Upper lobe of left lung (tissue), 6 donors: ENCODE measurements at regions not wholly inside any gene's neighbourhood (a gene's known extent, or its start where the extent isn't known, plus 50 kb on each side); places are given as distances from the start of the nearest gene placed in this dataset.

Source experiments
- ATAC-seq, 2 donors: fragments of 200-7000 bp; cut with Tn5 transposase; one replicate each; pipeline ENCODE4 v1.9.1; 2022; ENCODE audit warnings: mild to moderate bottlenecking in 2 of 2, moderate library complexity in 2 of 2; ENCODE audit not compliant: low FRiP score in 2 of 2
- DNase-seq, 2 donors: peaks; one replicate each; pipeline ENCODE4 v3.0.0-alpha.2; 2019 to 2020
- H3K27ac ChIP-seq, 4 donors: fragments of 200-600 bp; sonication (generic); one replicate each; pipeline ENCODE4 v1.5.1; 2016 to 2019
- H3K27me3 ChIP-seq, 4 donors: fragments of 200-600 bp; sonication (generic); one replicate each; pipeline ENCODE4 v1.5.1; 2017 to 2019
- H3K36me3 ChIP-seq, 4 donors: fragments of 200-600 bp; sonication (generic); one replicate each; pipeline ENCODE4 v1.5.1; 2016 to 2019
- H3K4me1 ChIP-seq, 4 donors: fragments of 200-600 bp; sonication (generic); one replicate each; pipeline ENCODE4 v1.5.1; 2018 to 2019
- H3K4me3 ChIP-seq, 4 donors: fragments of 200-600 bp; sonication (generic); one replicate each; pipeline ENCODE4 v1.5.1; 2017 to 2019; ENCODE audit warnings: mild to moderate bottlenecking in 2 of 4, moderate library complexity in 1 of 4
- H3K9me3 ChIP-seq, 4 donors: fragments of 200-600 bp; sonication (generic); one replicate each; pipeline ENCODE4 v1.5.1; 2018 to 2019
- EP300 ChIP-seq, 4 donors: sonication (generic); formaldehyde crosslinking; IDR thresholded peaks; one replicate each; pipeline ENCODE4 v1.5.1; 2017; ENCODE audit warnings: antibody characterized with exemption in 4 of 4, control low read depth in 2 of 4
- POLR2A ChIP-seq, 4 donors: fragments of 450-650 bp; IDR thresholded peaks; one replicate each; pipeline ENCODE4 v1.5.1; 2016 to 2017; ENCODE audit warnings: antibody characterized with exemption in 4 of 4, mild to moderate bottlenecking in 2 of 4
- POLR2AphosphoS5 ChIP-seq, 2 donors: sonication (generic); formaldehyde crosslinking; IDR thresholded peaks; one replicate each; pipeline ENCODE4 v1.5.1; 2017; ENCODE audit warnings: antibody characterized with exemption in 2 of 2
- WGBS, 2 donors: methylation state at CpG; one replicate each; pipeline ENCODE4 v1.1.5; 2017 to 2018; 5-methylcytosine and 5-hydroxymethylcytosine counted together
- TF ChIP-seq, protein P1 (sequence below), 6 experiments: fragments of 450-650 bp in 4 of 6; fragments of 200-600 bp in 2 of 6; sonication (generic) in 2 of 6; IDR thresholded peaks; one replicate each; pipeline ENCODE4 v1.5.1; 2016 to 2019; ENCODE audit warnings: antibody characterized with exemption in 6 of 6
- donor health status: DM: no; HTN: no; CAD: no; lungs with moderate emphysema.
- donor health status: DM: no; HTN: yes; CAD: no; lungs with severe emphysema.

DNA sequence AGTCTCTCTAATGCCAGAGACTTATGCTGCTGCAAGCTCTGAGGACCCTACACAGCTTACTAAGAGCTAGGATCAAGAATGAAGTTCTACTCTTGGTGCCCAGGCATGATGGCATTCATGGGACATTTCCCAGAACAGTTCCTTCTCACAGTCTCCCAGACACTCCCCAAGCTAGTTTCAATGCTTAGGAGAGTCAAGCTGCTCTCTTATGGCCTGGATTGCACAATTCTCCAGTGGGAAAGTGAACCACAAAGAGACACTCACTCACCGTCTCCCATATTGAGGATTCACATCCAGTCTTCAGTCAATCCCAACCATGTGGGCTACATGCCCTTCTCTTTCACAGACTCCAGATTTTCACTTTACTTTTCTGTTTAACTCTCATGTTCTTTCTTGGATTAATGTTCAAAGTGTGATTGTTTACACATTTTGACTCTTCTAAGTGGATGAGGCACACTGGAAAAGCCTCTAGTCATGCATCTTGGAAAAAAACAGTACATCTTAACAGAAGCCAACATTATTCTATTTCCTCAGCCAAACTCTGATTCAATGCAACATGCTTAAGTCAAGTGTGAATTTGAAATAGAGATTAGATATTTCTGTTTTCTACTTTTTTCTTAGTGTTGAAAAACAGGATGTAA is 447.8 kb upstream of the BTBD3 start:
- DNase-seq (no peak), ATAC-seq (peak in 1 of 2 donors; percentile 32)
- no peak overlapping the region for H3K27ac ChIP-seq
- TF ChIP-seq POLR2A (IDR thresholded peaks at IDR 0.05) (no peak), POLR2AphosphoS5 (IDR thresholded peaks at IDR 0.05) (no peak), EP300 (IDR thresholded peaks at IDR 0.05) (no peak)
- TF ChIP-seq, protein P1, sequence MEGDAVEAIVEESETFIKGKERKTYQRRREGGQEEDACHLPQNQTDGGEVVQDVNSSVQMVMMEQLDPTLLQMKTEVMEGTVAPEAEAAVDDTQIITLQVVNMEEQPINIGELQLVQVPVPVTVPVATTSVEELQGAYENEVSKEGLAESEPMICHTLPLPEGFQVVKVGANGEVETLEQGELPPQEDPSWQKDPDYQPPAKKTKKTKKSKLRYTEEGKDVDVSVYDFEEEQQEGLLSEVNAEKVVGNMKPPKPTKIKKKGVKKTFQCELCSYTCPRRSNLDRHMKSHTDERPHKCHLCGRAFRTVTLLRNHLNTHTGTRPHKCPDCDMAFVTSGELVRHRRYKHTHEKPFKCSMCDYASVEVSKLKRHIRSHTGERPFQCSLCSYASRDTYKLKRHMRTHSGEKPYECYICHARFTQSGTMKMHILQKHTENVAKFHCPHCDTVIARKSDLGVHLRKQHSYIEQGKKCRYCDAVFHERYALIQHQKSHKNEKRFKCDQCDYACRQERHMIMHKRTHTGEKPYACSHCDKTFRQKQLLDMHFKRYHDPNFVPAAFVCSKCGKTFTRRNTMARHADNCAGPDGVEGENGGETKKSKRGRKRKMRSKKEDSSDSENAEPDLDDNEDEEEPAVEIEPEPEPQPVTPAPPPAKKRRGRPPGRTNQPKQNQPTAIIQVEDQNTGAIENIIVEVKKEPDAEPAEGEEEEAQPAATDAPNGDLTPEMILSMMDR (IDR thresholded peaks at IDR 0.05), result no peak
- H3K36me3 ChIP-seq, result no peaks in the 10 kb centered on the region
- no peaks in the 10 kb centered on the region for H3K9me3 ChIP-seq
- 59 to 79% methylated on average over 1 of the region's 1 CpG for WGBS, 2 donors
- H3K4me3 ChIP-seq, result no peak overlapping the region
- no peaks in the 10 kb centered on the region for H3K27me3 ChIP-seq
- no peaks in the 10 kb centered on the region for H3K4me1 ChIP-seq

DNA sequence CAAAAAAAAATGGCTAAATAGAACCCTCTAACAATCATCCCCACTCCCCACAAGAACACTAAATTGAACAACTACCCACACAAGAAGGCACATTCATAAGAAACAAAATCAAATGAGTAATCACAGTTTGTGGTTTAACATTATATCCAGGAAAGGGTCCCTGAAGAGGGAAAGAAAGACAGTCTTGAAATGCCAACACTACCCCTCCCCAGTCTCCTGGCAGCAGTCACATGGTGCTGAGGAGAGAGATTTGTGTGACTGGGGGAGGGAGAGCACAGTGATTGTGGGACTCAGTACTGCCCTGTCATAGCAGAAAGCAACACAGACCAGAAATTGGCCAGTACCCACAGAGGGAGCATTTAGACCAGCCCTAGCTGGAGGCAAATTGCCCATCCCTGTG is 443.7 kb upstream of the BTBD3 start:
- no peak for TF ChIP-seq POLR2AphosphoS5 (IDR thresholded peaks at IDR 0.05)
- TF ChIP-seq EP300 (IDR thresholded peaks at IDR 0.05), result no peak
- TF ChIP-seq POLR2A (IDR thresholded peaks at IDR 0.05), result no peak
- TF ChIP-seq, protein P1 (IDR thresholded peaks at IDR 0.05), result no peak
- Histone ChIP-seq H3K27me3 (no peaks in the 10 kb centered on the region), H3K36me3 (no peaks in the 10 kb centered on the region), H3K27ac (no peak overlapping the region), H3K4me3 (no peak overlapping the region), H3K4me1 (no peaks in the 10 kb centered on the region), H3K9me3 (no peaks in the 10 kb centered on the region)
- no peak for ATAC-seq
- DNase-seq, result no peak

DNA sequence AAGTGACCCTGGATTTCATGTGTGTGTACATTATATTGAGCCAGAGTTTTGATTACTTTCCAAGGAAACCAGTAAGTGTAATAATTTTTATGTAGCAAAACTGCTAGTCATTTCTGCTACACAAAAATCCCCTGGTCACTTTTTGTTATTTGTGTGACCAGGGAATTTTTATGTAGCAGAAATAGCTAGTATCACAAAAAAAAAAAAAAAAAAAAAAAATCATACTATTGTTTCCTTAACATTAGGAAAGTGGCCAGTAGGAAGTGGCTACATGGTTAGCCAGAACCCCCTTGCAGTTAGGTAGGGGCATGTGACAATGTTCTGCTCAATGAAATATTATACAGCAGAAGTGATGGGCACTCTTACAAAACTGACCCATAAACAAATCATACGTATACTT is 434.0 kb upstream of the BTBD3 start:
- no peaks in the 10 kb centered on the region for H3K9me3 ChIP-seq
- no peaks in the 10 kb centered on the region for H3K27me3 ChIP-seq
- WGBS, 2 donors, result 66 to 95% methylated on average over 1 of the region's 1 CpG
- TF ChIP-seq EP300 (IDR thresholded peaks at IDR 0.05), result no peak
- ATAC-seq (no peak), DNase-seq (no peak)
- H3K27ac ChIP-seq, result no peak overlapping the region
- H3K4me1 ChIP-seq, result no peaks in the 10 kb centered on the region
- no peak overlapping the region for H3K4me3 ChIP-seq
- H3K36me3 ChIP-seq, result no peaks in the 10 kb centered on the region

DNA sequence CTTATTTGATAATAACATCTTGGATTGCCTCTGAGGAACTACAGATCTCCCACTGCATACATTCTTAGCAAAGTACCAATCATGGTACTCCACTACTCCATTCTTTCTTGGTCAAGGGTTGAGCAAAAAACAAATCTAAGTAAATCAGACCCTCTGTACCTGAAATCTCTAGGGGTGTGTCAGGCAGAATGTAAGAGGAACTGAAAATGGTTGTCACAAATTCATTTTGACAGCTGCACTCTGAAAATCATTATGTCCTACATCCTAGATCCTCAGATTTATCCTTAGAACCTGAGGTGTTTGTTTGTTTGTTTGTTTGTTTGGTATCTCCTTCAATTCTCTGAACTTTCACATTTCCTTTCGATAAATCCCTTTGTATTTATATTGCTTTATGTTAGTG is 433.2 kb upstream of the BTBD3 start:
- no peak for DNase-seq
- 95 to 96% methylated on average over 1 of the region's 1 CpG for WGBS, 2 donors
- TF ChIP-seq POLR2AphosphoS5 (IDR thresholded peaks at IDR 0.05) (no peak), EP300 (IDR thresholded peaks at IDR 0.05) (no peak), POLR2A (IDR thresholded peaks at IDR 0.05) (no peak)
- TF ChIP-seq, protein P1 (IDR thresholded peaks at IDR 0.05), result no peak

DNA sequence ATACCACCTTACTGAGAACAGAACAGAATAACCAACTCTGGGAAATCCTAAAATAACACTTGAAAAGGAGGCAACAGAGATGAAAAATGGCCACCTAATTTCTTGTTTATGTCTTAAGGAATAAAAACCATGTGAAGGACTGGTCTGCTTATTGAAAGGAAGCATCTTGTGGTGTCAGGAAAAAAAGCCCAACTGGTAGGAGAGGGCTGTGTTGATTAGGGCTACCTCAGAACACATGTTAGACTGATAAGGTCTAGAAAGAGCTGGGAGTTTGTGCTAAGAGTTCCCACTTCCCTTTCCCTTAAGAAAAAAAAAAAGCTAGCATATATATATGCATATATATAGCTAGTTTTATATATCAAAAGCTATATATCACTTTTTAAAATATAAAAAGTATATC is 425.3 kb upstream of the BTBD3 start:
- TF ChIP-seq POLR2A (IDR thresholded peaks at IDR 0.05) (no peak), POLR2AphosphoS5 (IDR thresholded peaks at IDR 0.05) (no peak), EP300 (IDR thresholded peaks at IDR 0.05) (no peak)
- TF ChIP-seq, protein P1 (IDR thresholded peaks at IDR 0.05), result no peak
- DNase-seq (no peak), ATAC-seq (no peak)
- H3K27me3 ChIP-seq, result no peaks in the 10 kb centered on the region
- H3K9me3 ChIP-seq, result no peaks in the 10 kb centered on the region
- H3K27ac ChIP-seq, result no peak overlapping the region
- H3K4me1 ChIP-seq, result no peaks in the 10 kb centered on the region
- no peak overlapping the region for H3K4me3 ChIP-seq
- no peaks in the 10 kb centered on the region for H3K36me3 ChIP-seq

More for the DNA sequence above, 433.2 kb upstream of the BTBD3 start:
- Histone ChIP-seq H3K9me3 (no peaks in the 10 kb centered on the region), H3K27me3 (no peaks in the 10 kb centered on the region), H3K27ac (no peak overlapping the region), H3K4me3 (no peak overlapping the region), H3K4me1 (no peaks in the 10 kb centered on the region), H3K36me3 (no peaks in the 10 kb centered on the region)
- no peak for ATAC-seq
